ENCODE measurements at regions not wholly inside any gene's neighbourhood (a gene's known extent, or its start where the extent isn't known, plus 50 kb on each side); places are given as distances from the start of the nearest gene placed in this dataset.

GRCh38 chr2:56613254-56613653 is 429.5 kb downstream of the CCDC85A start:
- no peak for TF ChIP-seq ZNF70 (CRISPR knock-in tag; IDR thresholded peaks at IDR 0.05)
- no peak for TF ChIP-seq ESRRG (CRISPR knock-in tag; IDR thresholded peaks at IDR 0.05)
- TF ChIP-seq PPARA (CRISPR knock-in tag; IDR thresholded peaks at IDR 0.05; ENCODE audit: borderline replicate concordance), result no peak
- TF ChIP-seq, protein P1, sequence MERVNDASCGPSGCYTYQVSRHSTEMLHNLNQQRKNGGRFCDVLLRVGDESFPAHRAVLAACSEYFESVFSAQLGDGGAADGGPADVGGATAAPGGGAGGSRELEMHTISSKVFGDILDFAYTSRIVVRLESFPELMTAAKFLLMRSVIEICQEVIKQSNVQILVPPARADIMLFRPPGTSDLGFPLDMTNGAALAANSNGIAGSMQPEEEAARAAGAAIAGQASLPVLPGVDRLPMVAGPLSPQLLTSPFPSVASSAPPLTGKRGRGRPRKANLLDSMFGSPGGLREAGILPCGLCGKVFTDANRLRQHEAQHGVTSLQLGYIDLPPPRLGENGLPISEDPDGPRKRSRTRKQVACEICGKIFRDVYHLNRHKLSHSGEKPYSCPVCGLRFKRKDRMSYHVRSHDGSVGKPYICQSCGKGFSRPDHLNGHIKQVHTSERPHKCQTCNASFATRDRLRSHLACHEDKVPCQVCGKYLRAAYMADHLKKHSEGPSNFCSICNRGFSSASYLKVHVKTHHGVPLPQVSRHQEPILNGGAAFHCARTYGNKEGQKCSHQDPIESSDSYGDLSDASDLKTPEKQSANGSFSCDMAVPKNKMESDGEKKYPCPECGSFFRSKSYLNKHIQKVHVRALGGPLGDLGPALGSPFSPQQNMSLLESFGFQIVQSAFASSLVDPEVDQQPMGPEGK (CRISPR knock-in tag; IDR thresholded peaks at IDR 0.05; ENCODE audit: borderline replicate concordance), result no peak
- TF ChIP-seq ARNTL (CRISPR knock-in tag; IDR thresholded peaks at IDR 0.05; ENCODE audit: borderline replicate concordance, low read depth), result no peak
- no peak for TF ChIP-seq ZNF565 (CRISPR knock-in tag; conservative IDR thresholded peaks at IDR 0.05; ENCODE audit: low read depth)
- no peak for TF ChIP-seq BACH2 (CRISPR knock-in tag; IDR thresholded peaks at IDR 0.05; ENCODE audit: borderline replicate concordance)
- TF ChIP-seq ZFP3 (CRISPR knock-in tag; IDR thresholded peaks at IDR 0.05), result no peak
- TF ChIP-seq RARB (CRISPR knock-in tag; IDR thresholded peaks at IDR 0.05), result no peak
- no peak for TF ChIP-seq GLIS3 (CRISPR knock-in tag; IDR thresholded peaks at IDR 0.05)

Data from SK-N-SH treated with all-trans-retinoic acid at 6 μM for 48 hours (cell line).